ENCODE measurements at regions not wholly inside any gene's neighbourhood (a gene's known extent, or its start where the extent isn't known, plus 50 kb on each side); places are given as distances from the start of the nearest gene placed in this dataset.

DNA sequence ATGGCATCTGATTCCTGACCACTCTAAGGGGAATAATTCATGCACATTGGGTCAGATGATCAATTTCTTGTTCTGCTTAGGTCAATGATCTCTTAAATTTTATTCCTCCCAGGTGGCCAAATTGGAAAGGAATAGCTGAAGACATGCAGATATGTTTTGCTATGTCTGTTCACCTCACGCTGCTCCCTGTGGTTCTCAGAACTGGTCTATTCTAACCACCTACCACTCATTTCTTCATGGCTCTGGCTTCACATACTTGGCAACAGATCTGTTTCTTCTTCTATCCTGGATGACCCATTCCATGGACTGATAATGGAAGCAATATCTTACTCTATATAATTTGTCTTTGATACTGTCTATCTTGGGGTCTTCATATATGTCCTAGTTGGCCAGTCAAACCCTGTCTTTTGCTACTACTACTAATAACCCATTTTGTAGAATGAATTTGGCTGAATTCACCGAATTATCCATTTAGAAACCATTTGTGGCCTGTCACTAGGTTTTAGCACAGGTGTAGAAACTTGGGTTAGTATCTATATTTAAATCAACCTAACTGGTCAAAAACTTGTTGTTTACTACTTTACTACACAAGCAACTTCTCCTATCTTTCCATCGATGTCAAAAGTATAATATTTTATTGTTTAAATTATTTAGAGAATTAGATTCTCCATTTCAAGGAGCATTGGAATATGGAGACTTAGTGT, 650.9 kb downstream of the TLE4 start:
- TF ChIP-seq, protein P1, sequence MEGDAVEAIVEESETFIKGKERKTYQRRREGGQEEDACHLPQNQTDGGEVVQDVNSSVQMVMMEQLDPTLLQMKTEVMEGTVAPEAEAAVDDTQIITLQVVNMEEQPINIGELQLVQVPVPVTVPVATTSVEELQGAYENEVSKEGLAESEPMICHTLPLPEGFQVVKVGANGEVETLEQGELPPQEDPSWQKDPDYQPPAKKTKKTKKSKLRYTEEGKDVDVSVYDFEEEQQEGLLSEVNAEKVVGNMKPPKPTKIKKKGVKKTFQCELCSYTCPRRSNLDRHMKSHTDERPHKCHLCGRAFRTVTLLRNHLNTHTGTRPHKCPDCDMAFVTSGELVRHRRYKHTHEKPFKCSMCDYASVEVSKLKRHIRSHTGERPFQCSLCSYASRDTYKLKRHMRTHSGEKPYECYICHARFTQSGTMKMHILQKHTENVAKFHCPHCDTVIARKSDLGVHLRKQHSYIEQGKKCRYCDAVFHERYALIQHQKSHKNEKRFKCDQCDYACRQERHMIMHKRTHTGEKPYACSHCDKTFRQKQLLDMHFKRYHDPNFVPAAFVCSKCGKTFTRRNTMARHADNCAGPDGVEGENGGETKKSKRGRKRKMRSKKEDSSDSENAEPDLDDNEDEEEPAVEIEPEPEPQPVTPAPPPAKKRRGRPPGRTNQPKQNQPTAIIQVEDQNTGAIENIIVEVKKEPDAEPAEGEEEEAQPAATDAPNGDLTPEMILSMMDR (IDR thresholded peaks at IDR 0.05), result no peak
- no peak for TF ChIP-seq POLR2A (IDR thresholded peaks at IDR 0.05)

All from body of pancreas (tissue), 4 donors.